HCT116 (cell line): ENCODE measurements at regions not wholly inside any gene's neighbourhood (a gene's known extent, or its start where the extent isn't known, plus 50 kb on each side); places are given as distances from the start of the nearest gene placed in this dataset.

Source experiments
- CTCF ChIP-seq, 3 experiments: fragments of 200-600 bp in 1 of 3; sonication (generic) in 1 of 3; IDR thresholded peaks in 2 of 3; conservative IDR thresholded peaks in 1 of 3; 2 replicates each; pipeline ENCODE4 v1.5.1; 2012 to 2017; ENCODE audit warnings: low read depth in 2 of 3, low read length in 2 of 3, antibody characterized with exemption in 1 of 3, borderline replicate concordance in 1 of 3, control low read depth in 1 of 3, mild to moderate bottlenecking in 1 of 3, mixed read lengths in 1 of 3, mixed run types in 1 of 3, moderate library complexity in 1 of 3; ENCODE audit not compliant: insufficient read depth in 1 of 3
- EZH2 ChIP-seq: fragments of 200-600 bp; sonication (generic); IDR thresholded peaks from 2 replicates; pipeline ENCODE4 v1.6.1; 2017; ENCODE audit warnings: antibody characterized with exemption, mixed run types
- POLR2AphosphoS5 ChIP-seq: IDR thresholded peaks from 2 replicates; pipeline ENCODE4 v1.6.1; 2011; ENCODE audit warnings: mild to moderate bottlenecking, low read depth, low read length, moderate library complexity
- SIN3A ChIP-seq: IDR thresholded peaks from 2 replicates; pipeline ENCODE4 v1.6.1; 2012; ENCODE audit warnings: low read depth
- TCF7L2 ChIP-seq: IDR thresholded peaks from 2 replicates; pipeline ENCODE4 v1.7.0; 2011; ENCODE audit warnings: borderline replicate concordance, inconsistent platforms; ENCODE audit not compliant: insufficient read depth, insufficient read length; ENCODE audit errors: extremely low read depth

GRCh38 chr20:4065391-4065844 lies 50.1 kb upstream of the RNF24 start:
- TF ChIP-seq EZH2 (no peak), CTCF (IDR thresholded peaks at IDR 0.05 in 2 of 3, conservative IDR thresholded peaks at IDR 0.05 in 1 of 3; ENCODE audit: borderline replicate concordance in 1 of 3, insufficient read depth in 1 of 3, low read depth in 2 of 3, low read length in 2 of 3) (no peak), POLR2AphosphoS5 (no peak), TCF7L2 (no peak), SIN3A (no peak)
